HUES6 (cell line): ENCODE measurements at regions not wholly inside any gene's neighbourhood (a gene's known extent, or its start where the extent isn't known, plus 50 kb on each side); places are given as distances from the start of the nearest gene placed in this dataset.

ENCODE experiments used
- H3K27ac ChIP-seq: 2 replicates; pipeline ENCODE4 v1.7.0; 2013; ENCODE audit warnings: low read depth, mild to moderate bottlenecking, low read length, inconsistent platforms
- H3K27me3 ChIP-seq: 2 replicates; pipeline ENCODE4 v1.6.1; 2013; ENCODE audit warnings: low read length; ENCODE audit not compliant: control insufficient read depth, insufficient read depth
- H3K36me3 ChIP-seq: 2 replicates; pipeline ENCODE4 v1.6.1; 2013; ENCODE audit warnings: low read length; ENCODE audit not compliant: control insufficient read depth, insufficient read depth
- H3K4me1 ChIP-seq: 2 replicates; pipeline ENCODE4 v1.6.1; 2013; ENCODE audit warnings: low read length; ENCODE audit not compliant: control insufficient read depth, insufficient read depth
- H3K4me3 ChIP-seq: 2 replicates; pipeline ENCODE4 v1.5.1; 2013; ENCODE audit warnings: low read depth, low read length
- H3K9ac ChIP-seq: one replicate; pipeline ENCODE4 v1.6.1; 2013; ENCODE audit warnings: mild to moderate bottlenecking, low read length
- H3K9me3 ChIP-seq: 2 replicates; pipeline ENCODE4 v1.6.1; 2013; ENCODE audit warnings: low read depth, low read length; ENCODE audit not compliant: control insufficient read depth, insufficient read depth

- H3K9me3 ChIP-seq, result no peaks in the 10 kb centered on the region
- peaks cover 9% of the 10 kb centered on the region; the same call in 1 of the 2 replicates for H3K27me3 ChIP-seq
- no peaks in the 10 kb centered on the region for H3K4me1 ChIP-seq
- H3K4me3 ChIP-seq, result no peak overlapping the region
- H3K36me3 ChIP-seq, result no peaks in the 10 kb centered on the region
- no peak overlapping the region for H3K27ac ChIP-seq
- no peak overlapping the region for H3K9ac ChIP-seq
Observed at GRCh38 chr10:78861529-78862327, 207.0 kb upstream of the ZMIZ1 start.

- H3K4me3 ChIP-seq, result no peak overlapping the region
- H3K27ac ChIP-seq, result no peak overlapping the region
- no peak overlapping the region for H3K9ac ChIP-seq
- H3K4me1 ChIP-seq, result peaks cover 3% of the 10 kb centered on the region; the same call in 1 of the 2 replicates
- H3K36me3 ChIP-seq, result no peaks in the 10 kb centered on the region
- H3K27me3 ChIP-seq, result peaks cover 14% of the 10 kb centered on the region; the same call in 1 of the 2 replicates
- H3K9me3 ChIP-seq, result no peaks in the 10 kb centered on the region
Observed at GRCh38 chr10:78862328-78862640, 206.5 kb upstream of the ZMIZ1 start.

- H3K9ac ChIP-seq, result no peak overlapping the region
- peaks cover 16% of the 10 kb centered on the region; the same call in 1 of the 2 replicates for H3K27me3 ChIP-seq
- H3K36me3 ChIP-seq, result no peaks in the 10 kb centered on the region
- H3K4me1 ChIP-seq, result peaks cover 3% of the 10 kb centered on the region; the same call in 1 of the 2 replicates
- H3K4me3 ChIP-seq, result no peak overlapping the region
- H3K9me3 ChIP-seq, result no peaks in the 10 kb centered on the region
- no peak overlapping the region for H3K27ac ChIP-seq
Observed at GRCh38 chr10:78863140-78863905, 205.4 kb upstream of the ZMIZ1 start.

GRCh38 chr10:78863906-78864239 lies 204.9 kb upstream of the ZMIZ1 start:
- Histone ChIP-seq H3K27ac (no peak overlapping the region), H3K4me3 (no peak overlapping the region), H3K9ac (no peak overlapping the region), H3K9me3 (no peaks in the 10 kb centered on the region), H3K4me1 (peaks cover 3% of the 10 kb centered on the region; the same call in 1 of the 2 replicates), H3K27me3 (peaks cover 16% of the 10 kb centered on the region; the same call in 1 of the 2 replicates), H3K36me3 (no peaks in the 10 kb centered on the region)

GRCh38 chr10:78864761-78865537 lies 203.8 kb upstream of the ZMIZ1 start:
- H3K27ac ChIP-seq, result no peak overlapping the region
- no peaks in the 10 kb centered on the region for H3K36me3 ChIP-seq
- H3K9me3 ChIP-seq, result no peaks in the 10 kb centered on the region
- H3K4me1 ChIP-seq, result peaks cover 3% of the 10 kb centered on the region; the same call in 1 of the 2 replicates
- H3K27me3 ChIP-seq, result peaks cover 16% of the 10 kb centered on the region; the same call in 1 of the 2 replicates
- H3K9ac ChIP-seq, result no peak overlapping the region
- H3K4me3 ChIP-seq, result no peak overlapping the region

GRCh38 chr10:78865538-78865875 lies 203.3 kb upstream of the ZMIZ1 start:
- Histone ChIP-seq H3K27me3 (peaks cover 16% of the 10 kb centered on the region; the same call in 1 of the 2 replicates), H3K4me3 (no peak overlapping the region), H3K36me3 (no peaks in the 10 kb centered on the region), H3K27ac (no peak overlapping the region), H3K9me3 (no peaks in the 10 kb centered on the region), H3K4me1 (peaks cover 3% of the 10 kb centered on the region; the same call in 1 of the 2 replicates), H3K9ac (no peak overlapping the region)

GRCh38 chr10:78865931-78866717 lies 202.6 kb upstream of the ZMIZ1 start:
- Histone ChIP-seq H3K27ac (no peak overlapping the region), H3K9me3 (no peaks in the 10 kb centered on the region), H3K27me3 (peaks cover 16% of the 10 kb centered on the region; the same call in 1 of the 2 replicates), H3K4me3 (no peak overlapping the region), H3K36me3 (no peaks in the 10 kb centered on the region), H3K4me1 (peaks cover 3% of the 10 kb centered on the region; the same call in 1 of the 2 replicates), H3K9ac (no peak overlapping the region)

- Histone ChIP-seq H3K4me3 (no peak overlapping the region), H3K4me1 (peaks cover 3% of the 10 kb centered on the region; the same call in 1 of the 2 replicates), H3K36me3 (no peaks in the 10 kb centered on the region), H3K9ac (no peak overlapping the region), H3K9me3 (no peaks in the 10 kb centered on the region), H3K27me3 (peaks cover 13% of the 10 kb centered on the region; the same call in 1 of the 2 replicates), H3K27ac (no peak overlapping the region)
Observed at GRCh38 chr10:78866731-78867554, 201.8 kb upstream of the ZMIZ1 start.

GRCh38 chr10:78867555-78867939 lies 201.2 kb upstream of the ZMIZ1 start:
- Histone ChIP-seq H3K4me1 (peaks cover 3% of the 10 kb centered on the region; the same call in 1 of the 2 replicates), H3K27me3 (peaks cover 13% of the 10 kb centered on the region; the same call in 1 of the 2 replicates), H3K9ac (no peak overlapping the region), H3K27ac (no peak overlapping the region), H3K9me3 (no peaks in the 10 kb centered on the region), H3K4me3 (no peak overlapping the region), H3K36me3 (no peaks in the 10 kb centered on the region)
